ENCODE measurements at regions not wholly inside any gene's neighbourhood (a gene's known extent, or its start where the extent isn't known, plus 50 kb on each side); places are given as distances from the start of the nearest gene placed in this dataset.

GRCh38 chr9:6134661-6135180, 80.9 kb upstream of the IL33 start:
- Histone ChIP-seq H3K27ac (ENCODE audit: control insufficient read depth, insufficient read depth, low read length) (no peak overlapping the region), H2AFZ (ENCODE audit: control insufficient read depth, low read length) (no peak overlapping the region), H3K9ac (ENCODE audit: control insufficient read depth, extremely low read depth, insufficient read depth, low read length) (no peak overlapping the region), H3K4me2 (ENCODE audit: control insufficient read depth, extremely low read depth, insufficient read depth, low read depth, low read length) (peak overlapping the region; percentile 12), H4K20me1 (ENCODE audit: control insufficient read depth, extremely low read depth, insufficient read depth, low read length) (no peaks in the 10 kb centered on the region), H3K9me1 (ENCODE audit: control insufficient read depth, extremely low read depth, insufficient read depth, low read length) (no peaks in the 10 kb centered on the region), H3K36me3 (ENCODE audit: control insufficient read depth in 2 of 2, extremely low read depth in 1 of 2, insufficient read depth in 2 of 2, low read length in 2 of 2) (no peaks in the 10 kb centered on the region), H3K79me2 (ENCODE audit: control insufficient read depth, insufficient read depth, low read length) (no peaks in the 10 kb centered on the region), H3K4me1 (ENCODE audit: control insufficient read depth, extremely low read depth, insufficient read depth, low read length) (peaks cover 23% of the 10 kb centered on the region), H3K4me3 (ENCODE audit: control insufficient read depth in 2 of 3, extremely low read depth in 1 of 3, insufficient read depth in 2 of 3, low read depth in 1 of 3, low read length in 3 of 3) (no peak overlapping the region), H3K9me3 (ENCODE audit: control insufficient read depth, low read depth, low read length) (no peaks in the 10 kb centered on the region), H3K27me3 (ENCODE audit: control insufficient read depth, extremely low read depth, insufficient read depth, low read length) (no peaks in the 10 kb centered on the region)
- dilution Hi-C loops (cut with MboI; ENCODE audit: extremely low pct_ligation_motif_present, low sequenced_read_pairs) = no loop called here
- TF ChIP-seq EZH2 (IDR thresholded peaks at IDR 0.05; ENCODE audit: low read length) = no peak
- TF ChIP-seq CTCF (optimal IDR thresholded peaks at IDR 0.05 in 1 of 3, IDR thresholded peaks at IDR 0.05 in 1 of 3, conservative IDR thresholded peaks at IDR 0.05 in 1 of 3; ENCODE audit: extremely low read depth in 1 of 3, insufficient read depth in 2 of 3, low read length in 3 of 3) = no peak
- no peak for FAIRE-seq
- DNase-seq (ENCODE audit: low read depth, low spot score) = no peak

GRCh38 chr9:6133346-6134063, 82.1 kb upstream of the IL33 start:
- Histone ChIP-seq H3K4me1 (ENCODE audit: control insufficient read depth, extremely low read depth, insufficient read depth, low read length) (peaks cover 23% of the 10 kb centered on the region), H3K4me3 (ENCODE audit: control insufficient read depth in 2 of 3, extremely low read depth in 1 of 3, insufficient read depth in 2 of 3, low read depth in 1 of 3, low read length in 3 of 3) (no peak overlapping the region), H3K36me3 (ENCODE audit: control insufficient read depth in 2 of 2, extremely low read depth in 1 of 2, insufficient read depth in 2 of 2, low read length in 2 of 2) (no peaks in the 10 kb centered on the region), H3K27me3 (ENCODE audit: control insufficient read depth, extremely low read depth, insufficient read depth, low read length) (no peaks in the 10 kb centered on the region), H3K9me1 (ENCODE audit: control insufficient read depth, extremely low read depth, insufficient read depth, low read length) (no peaks in the 10 kb centered on the region), H3K79me2 (ENCODE audit: control insufficient read depth, insufficient read depth, low read length) (no peaks in the 10 kb centered on the region), H3K9me3 (ENCODE audit: control insufficient read depth, low read depth, low read length) (no peaks in the 10 kb centered on the region), H2AFZ (ENCODE audit: control insufficient read depth, low read length) (peak overlapping the region; percentile 40), H3K9ac (ENCODE audit: control insufficient read depth, extremely low read depth, insufficient read depth, low read length) (no peak overlapping the region), H4K20me1 (ENCODE audit: control insufficient read depth, extremely low read depth, insufficient read depth, low read length) (no peaks in the 10 kb centered on the region), H3K4me2 (ENCODE audit: control insufficient read depth, extremely low read depth, insufficient read depth, low read depth, low read length) (peak overlapping the region; percentile 25), H3K27ac (ENCODE audit: control insufficient read depth, insufficient read depth, low read length) (no peak overlapping the region)
- DNase-seq (ENCODE audit: low read depth, low spot score) (peak; percentile 28), FAIRE-seq (peak; percentile 89)
- TF ChIP-seq EZH2 (IDR thresholded peaks at IDR 0.05; ENCODE audit: low read length) (no peak), CTCF (optimal IDR thresholded peaks at IDR 0.05 in 1 of 3, IDR thresholded peaks at IDR 0.05 in 1 of 3, conservative IDR thresholded peaks at IDR 0.05 in 1 of 3; ENCODE audit: extremely low read depth in 1 of 3, insufficient read depth in 2 of 3, low read length in 3 of 3) (no peak)
- dilution Hi-C loops (cut with MboI; ENCODE audit: extremely low pct_ligation_motif_present, low sequenced_read_pairs) = no loop called here
